Stomach (tissue), 4 donors: ENCODE measurements at regions not wholly inside any gene's neighbourhood (a gene's known extent, or its start where the extent isn't known, plus 50 kb on each side); places are given as distances from the start of the nearest gene placed in this dataset.

Experiments used
- CTCF ChIP-seq, 7 experiments: fragments of 450-650 bp in 4 of 7; fragments of 200-600 bp in 3 of 7; sonication (generic) in 3 of 7; IDR thresholded peaks; one replicate each; pipeline ENCODE4 v1.5.1; 2016 to 2019; ENCODE audit warnings: antibody characterized with exemption in 7 of 7, control low read depth in 2 of 7, mild to moderate bottlenecking in 1 of 7
- POLR2A ChIP-seq, 4 donors: fragments of 450-650 bp; IDR thresholded peaks; one replicate each; pipeline ENCODE4 v1.6.1; 2016; ENCODE audit warnings: antibody characterized with exemption in 4 of 4, control low read depth in 2 of 4, mild to moderate bottlenecking in 1 of 4, moderate library complexity in 1 of 4
- POLR2AphosphoS5 ChIP-seq, 3 donors: sonication (generic); formaldehyde crosslinking; IDR thresholded peaks; one replicate each; pipeline ENCODE4 v1.6.1; 2016; ENCODE audit warnings: antibody characterized with exemption in 3 of 3

- TF ChIP-seq POLR2A (IDR thresholded peaks at IDR 0.05) (no peak), CTCF (IDR thresholded peaks at IDR 0.05) (no peak), POLR2AphosphoS5 (IDR thresholded peaks at IDR 0.05) (no peak)
Measured at GRCh38 chr18:56066524-56067213, 478.7 kb upstream of the TCF4 start.
